HepG2 (cell line): ENCODE measurements at regions not wholly inside any gene's neighbourhood (a gene's known extent, or its start where the extent isn't known, plus 50 kb on each side); places are given as distances from the start of the nearest gene placed in this dataset.

Experiments
- ARNTL ChIP-seq: sonication (generic); formaldehyde crosslinking; IDR thresholded peaks from 2 replicates; pipeline ENCODE4 v1.4.0; 2020; ENCODE audit warnings: mild to moderate bottlenecking, missing genetic modification reagents
- DMTF1 ChIP-seq: sonication (generic); formaldehyde crosslinking; IDR thresholded peaks from 2 replicates; pipeline ENCODE4 v1.4.0; 2020; ENCODE audit warnings: mild to moderate bottlenecking, missing genetic modification reagents
- FOXP4 ChIP-seq: sonication (generic); formaldehyde crosslinking; IDR thresholded peaks from 2 replicates; pipeline ENCODE4 v1.4.0; 2020; ENCODE audit warnings: missing genetic modification reagents
- GPBP1L1 ChIP-seq: sonication (generic); formaldehyde crosslinking; IDR thresholded peaks from 2 replicates; pipeline ENCODE4 v1.5.0; 2020; ENCODE audit warnings: mild to moderate bottlenecking, missing genetic modification reagents
- HHEX ChIP-seq: IDR thresholded peaks from 2 replicates; pipeline ENCODE4 v1.6.1; 2016; ENCODE audit warnings: control low read depth
- HMGXB3 ChIP-seq: sonication (generic); formaldehyde crosslinking; IDR thresholded peaks from 2 replicates; pipeline ENCODE4 v1.4.0; 2020; ENCODE audit warnings: missing genetic modification reagents, borderline replicate concordance
- KAT7 ChIP-seq: IDR thresholded peaks from 2 replicates; pipeline ENCODE4 v1.6.1; 2018; ENCODE audit warnings: borderline replicate concordance, missing compliant biosample characterization
- MLLT10 ChIP-seq: sonication (generic); formaldehyde crosslinking; IDR thresholded peaks from 2 replicates; pipeline ENCODE4 v1.4.0; 2020; ENCODE audit warnings: missing genetic modification reagents
- NCOA2 ChIP-seq: sonication (generic); formaldehyde crosslinking; IDR thresholded peaks from 2 replicates; pipeline ENCODE4 v1.8.0; 2022; ENCODE audit warnings: inconsistent platforms
- RFX3 ChIP-seq: IDR thresholded peaks from 2 replicates; pipeline ENCODE4 v1.6.1; 2016; ENCODE audit warnings: missing biosample characterization, missing genetic modification reagents
- SP1 ChIP-seq, 2 experiments: fragments of 450-650 bp in 1 of 2; sonication (generic) in 1 of 2; formaldehyde crosslinking in 1 of 2; IDR thresholded peaks; 2 replicates each; pipeline versions ENCODE4 v1.4.0 to v1.6.1; 2016 to 2020; ENCODE audit warnings: missing genetic modification reagents in 1 of 2
- TEAD2 ChIP-seq: sonication (generic); formaldehyde crosslinking; IDR thresholded peaks from 2 replicates; pipeline ENCODE4 v1.9.0; 2021; ENCODE audit warnings: missing genetic modification reagents
- ZFY ChIP-seq: sonication (generic); formaldehyde crosslinking; IDR thresholded peaks from 2 replicates; pipeline ENCODE4 v1.4.0; 2020; ENCODE audit warnings: missing genetic modification reagents
- ZNF331 ChIP-seq: sonication (generic); formaldehyde crosslinking; IDR thresholded peaks from 2 replicates; pipeline ENCODE4 v1.4.0; 2020; ENCODE audit warnings: missing genetic modification reagents
- ZNF343 ChIP-seq: sonication (generic); formaldehyde crosslinking; IDR thresholded peaks from 2 replicates; pipeline ENCODE4 v1.4.0; 2020; ENCODE audit warnings: mild to moderate bottlenecking, missing genetic modification reagents
- ZNF768 ChIP-seq: sonication (generic); formaldehyde crosslinking; IDR thresholded peaks from 2 replicates; pipeline ENCODE4 v1.4.0; 2020; ENCODE audit warnings: missing genetic modification reagents
- ZNF781 ChIP-seq: sonication (generic); formaldehyde crosslinking; IDR thresholded peaks from 2 replicates; pipeline ENCODE4 v1.5.1; 2020; ENCODE audit warnings: borderline replicate concordance, mild to moderate bottlenecking, missing genetic modification reagents; ENCODE audit errors: not compliant biosample characterization
- TF ChIP-seq, protein P1 (sequence below): sonication (generic); formaldehyde crosslinking; IDR thresholded peaks from 2 replicates; pipeline ENCODE4 v1.8.1; 2023; ENCODE audit warnings: mild to moderate bottlenecking, moderate library complexity, missing genetic modification reagents

DNA sequence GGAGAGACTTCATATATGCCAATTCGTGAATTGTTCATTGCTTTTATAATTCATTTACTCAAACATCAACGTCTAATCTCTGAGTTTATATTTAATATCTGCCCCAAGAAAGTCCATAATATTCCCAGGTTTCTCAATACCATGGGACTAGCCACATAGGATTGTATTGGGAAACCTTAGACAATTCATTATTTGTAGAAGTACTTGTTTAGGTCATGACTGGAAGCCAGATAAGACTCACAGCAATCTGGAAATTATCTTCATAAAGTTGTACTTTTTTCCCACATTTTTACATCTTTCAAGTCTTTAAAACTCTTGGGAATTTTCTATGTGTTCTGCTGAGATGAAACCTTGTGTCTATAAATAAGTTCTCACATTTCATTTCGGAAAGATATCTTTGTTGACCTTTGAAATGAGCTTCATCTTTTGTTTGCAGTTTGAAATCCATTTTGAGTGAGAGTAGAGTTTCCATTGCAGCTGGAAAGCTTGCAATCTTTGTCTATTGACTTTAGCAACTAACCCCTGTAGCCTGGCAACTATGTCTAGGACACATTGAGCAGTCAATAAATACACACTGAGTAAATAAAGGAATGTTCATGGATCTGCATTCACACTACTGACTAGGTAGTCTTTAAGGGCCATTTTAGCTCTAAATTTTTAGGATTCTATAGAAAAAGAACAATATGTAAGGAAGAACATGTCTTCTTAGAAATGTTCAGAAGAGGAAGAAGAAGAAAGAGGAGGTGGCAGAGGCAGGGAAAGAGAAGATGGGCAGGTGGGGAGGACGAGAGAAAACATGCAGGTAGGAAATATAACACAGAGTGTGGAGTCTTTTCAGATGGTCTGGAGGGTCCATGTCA lies 154.4 kb downstream of the LRIG3 start (continued):
- TF ChIP-seq GPBP1L1 (CRISPR knock-in tag) (no peak), KAT7 (CRISPR knock-in tag) (no peak), ARNTL (CRISPR knock-in tag) (peak; percentile 62; the same call in 1 of the 2 replicates), ZFY (CRISPR knock-in tag) (no peak), TEAD2 (no peak), SP1 (IDR thresholded peaks at IDR 0.05) (no peak), SP1 (CRISPR knock-in tag; IDR thresholded peaks at IDR 0.05) (no peak), RFX3 (CRISPR knock-in tag) (peak; percentile 87), ZNF781 (CRISPR knock-in tag) (no peak), ZNF343 (CRISPR knock-in tag) (no peak), NCOA2 (CRISPR knock-in tag) (peak; percentile 83), MLLT10 (CRISPR knock-in tag) (no peak), HHEX (CRISPR knock-in tag) (peak; percentile 85), DMTF1 (CRISPR knock-in tag) (no peak), HMGXB3 (CRISPR knock-in tag) (0 out of 2 replicates have a peak, but pooled peaks have one; percentile 51), ZNF331 (peak; percentile 69), FOXP4 (CRISPR knock-in tag) (peak; percentile 93), ZNF768 (CRISPR knock-in tag) (no peak)
- TF ChIP-seq, protein P1, sequence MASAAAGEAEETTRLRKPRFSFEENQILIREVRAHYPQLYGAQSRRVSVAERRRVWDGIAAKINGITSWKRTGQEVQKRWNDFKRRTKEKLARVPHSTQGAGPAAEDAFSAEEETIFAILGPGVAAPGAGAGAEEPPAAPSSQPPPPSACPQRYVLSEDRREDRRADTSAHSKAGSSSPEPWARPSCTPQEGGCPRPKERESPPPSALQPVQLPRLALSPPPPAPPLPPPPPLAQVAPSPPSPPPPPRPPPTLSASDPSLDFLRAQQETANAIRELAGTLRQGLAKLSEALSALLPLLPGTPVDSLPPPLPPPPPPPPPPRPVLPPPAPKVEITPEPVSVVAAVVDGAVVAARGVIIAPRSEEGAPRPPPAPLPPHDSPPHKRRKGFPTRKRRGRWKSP (CRISPR knock-in tag) = peak; percentile 44; the same call in 1 of the 2 replicates
